Ascending aorta (tissue), 2 donors: ENCODE measurements at regions not wholly inside any gene's neighbourhood (a gene's known extent, or its start where the extent isn't known, plus 50 kb on each side); places are given as distances from the start of the nearest gene placed in this dataset.
A peak's percentile ranks its signal among the peaks of the same experiment; 100 is the strongest.
"Not testable (repeated sequence)": the region's sequence is repeated elsewhere in the genome, so short reads cannot be mapped to it uniquely, and the experiment has no call there.

Experiments used
- DNase-seq, 2 donors: peaks; one replicate each; pipeline ENCODE4 v3.0.0-alpha.2; 2019; ENCODE audit warnings: low spot score in 2 of 2
- H3K27ac ChIP-seq, 2 donors: fragments of 200-600 bp; sonication (generic); one replicate each; pipeline ENCODE4 v1.5.1; 2016 to 2017; ENCODE audit warnings: mild to moderate bottlenecking in 1 of 2
- H3K27me3 ChIP-seq: fragments of 200-600 bp; sonication (generic); one replicate; pipeline ENCODE4 v1.5.1; 2017
- H3K36me3 ChIP-seq, 2 donors: fragments of 200-600 bp; sonication (generic); one replicate each; pipeline ENCODE4 v1.5.1; 2016
- H3K4me1 ChIP-seq, 2 donors: fragments of 200-600 bp; sonication (generic); one replicate each; pipeline ENCODE4 v1.5.1; 2016 to 2017; ENCODE audit warnings: mild to moderate bottlenecking in 1 of 2
- H3K4me3 ChIP-seq, 2 donors: fragments of 200-600 bp; sonication (generic); one replicate each; pipeline ENCODE4 v1.5.1; 2016 to 2017; ENCODE audit warnings: mild to moderate bottlenecking in 1 of 2
- H3K9me3 ChIP-seq, 2 donors: fragments of 200-600 bp; sonication (generic); one replicate each; pipeline ENCODE4 v1.5.1; 2016
- CTCF ChIP-seq, 3 experiments: fragments of 200-600 bp in 2 of 3; fragments of 450-650 bp in 1 of 3; sonication (generic) in 2 of 3; IDR thresholded peaks; one replicate each; pipeline ENCODE4 v1.5.1; 2016 to 2019; ENCODE audit warnings: antibody characterized with exemption in 3 of 3, mild to moderate bottlenecking in 1 of 3, moderate library complexity in 1 of 3
- intact Hi-C: fragments of 100-400 bp; cut with DNase I; formaldehyde crosslinking; loops from one replicate; pipeline ENCODE4 v1.15.1; 2023

GRCh38 chr17:68102318-68102758, 66.8 kb downstream of the KPNA2 start:
- no peak for TF ChIP-seq CTCF (IDR thresholded peaks at IDR 0.05)
- H3K36me3 ChIP-seq, result no peaks in the 10 kb centered on the region
- H3K27ac ChIP-seq, result peak overlapping the region; percentile 83 to 88
- peak overlapping the region; percentile 83 to 94 for H3K4me3 ChIP-seq
- no peaks in the 10 kb centered on the region for H3K9me3 ChIP-seq
- intact Hi-C loops, result loop anchor here (5.0 to 10.0 kb wide), 4 partner anchors 138 to 410 kb away; partner anchors contain the start of genes NOL11, PRKAR1A and WIPI1
- peaks cover 0 to 12% of the 10 kb centered on the region in 2 donors for H3K4me1 ChIP-seq
- no peaks in the 10 kb centered on the region for H3K27me3 ChIP-seq
- DNase-seq, result no peak

GRCh38 chr17:68103148-68103547, 67.6 kb downstream of the KPNA2 start:
- DNase-seq, result no peak
- H3K36me3 ChIP-seq, result no peaks in the 10 kb centered on the region
- H3K27ac ChIP-seq, result no peak overlapping the region
- peaks cover 0 to under 1% of the 10 kb centered on the region in 2 donors for H3K9me3 ChIP-seq
- peaks cover 0 to 12% of the 10 kb centered on the region in 2 donors for H3K4me1 ChIP-seq
- no peaks in the 10 kb centered on the region for H3K27me3 ChIP-seq
- intact Hi-C loops, result loop anchor here (5.0 to 10.0 kb wide), 4 partner anchors 138 to 409 kb away; partner anchors contain the start of genes NOL11, PRKAR1A and WIPI1
- TF ChIP-seq CTCF (IDR thresholded peaks at IDR 0.05), result no peak
- H3K4me3 ChIP-seq, result peak overlapping the region; percentile 83 to 94

- peaks cover 0 to 6% of the 10 kb centered on the region in 2 donors for H3K9me3 ChIP-seq
- TF ChIP-seq CTCF (IDR thresholded peaks at IDR 0.05), result no peak
- no peak for DNase-seq
- H3K4me1 ChIP-seq, result peaks cover 0 to 8% of the 10 kb centered on the region in 2 donors
- intact Hi-C loops, result loop anchor here (10.0 kb wide), 1 partner anchor 141 kb away; no protein-coding TSS in a partner anchor
- H3K36me3 ChIP-seq, result no peaks in the 10 kb centered on the region
- H3K4me3 ChIP-seq, result no peak overlapping the region
- no peaks in the 10 kb centered on the region for H3K27me3 ChIP-seq
- H3K27ac ChIP-seq, result no peak overlapping the region
These were observed 70.5 kb downstream of the KPNA2 start for GRCh38 chr17:68106085-68106484.

- intact Hi-C loops, result loop anchor here (10.0 kb wide), 1 partner anchor 143 kb away; no protein-coding TSS in a partner anchor
- no peak for DNase-seq
- H3K36me3 ChIP-seq, result peaks cover 0 to 6% of the 10 kb centered on the region in 2 donors
- H3K4me3 ChIP-seq, result no peak overlapping the region
- no peak overlapping the region for H3K27ac ChIP-seq
- no peaks in the 10 kb centered on the region for H3K27me3 ChIP-seq
- no peak for TF ChIP-seq CTCF (IDR thresholded peaks at IDR 0.05)
- H3K4me1 ChIP-seq, result peaks cover 0 to 6% of the 10 kb centered on the region in 2 donors
- peaks cover 0 to 6% of the 10 kb centered on the region in 2 donors for H3K9me3 ChIP-seq
These were observed 71.8 kb downstream of the KPNA2 start for GRCh38 chr17:68107373-68107772.

- Histone ChIP-seq H3K27me3 (no peaks in the 10 kb centered on the region), H3K27ac (no peak overlapping the region), H3K36me3 (peaks cover 0 to 7% of the 10 kb centered on the region in 2 donors), H3K4me1 (peaks cover 0 to under 1% of the 10 kb centered on the region in 2 donors), H3K9me3 (peaks cover 0 to 6% of the 10 kb centered on the region in 2 donors), H3K4me3 (no peak overlapping the region)
- no peak for DNase-seq
- intact Hi-C loops, result loop anchor here (10.0 kb wide), 1 partner anchor 144 kb away; no protein-coding TSS in a partner anchor
- no peak for TF ChIP-seq CTCF (IDR thresholded peaks at IDR 0.05)
These were observed 72.9 kb downstream of the KPNA2 start for GRCh38 chr17:68108313-68109000.

GRCh38 chr17:68109404-68109803, 73.9 kb downstream of the KPNA2 start:
- intact Hi-C loops, result loop anchor here (10.0 kb wide), 1 partner anchor 145 kb away; no protein-coding TSS in a partner anchor
- H3K27me3 ChIP-seq, result not testable (repeated sequence)

GRCh38 chr17:68116211-68116610, 80.7 kb downstream of the KPNA2 start:
- peaks cover 24 to 53% of the 10 kb centered on the region in 2 donors for H3K36me3 ChIP-seq
- intact Hi-C loops, H3K4me3 ChIP-seq, DNase-seq, H3K4me1 ChIP-seq, H3K9me3 ChIP-seq, H3K27me3 ChIP-seq, H3K27ac ChIP-seq: not testable (repeated sequence)

More at GRCh38 chr17:68109404-68109803, 73.9 kb downstream of the KPNA2 start:
- H3K4me1 ChIP-seq, H3K27ac ChIP-seq, DNase-seq, H3K36me3 ChIP-seq, H3K4me3 ChIP-seq, H3K9me3 ChIP-seq: not testable (repeated sequence)
